WTC11 (cell line): ENCODE measurements at regions not wholly inside any gene's neighbourhood (a gene's known extent, or its start where the extent isn't known, plus 50 kb on each side); places are given as distances from the start of the nearest gene placed in this dataset.

Source experiments
- ATAC-seq: fragments of 200-7000 bp; cut with Tn5 transposase; 2 replicates; pipeline ENCODE4 v1.10.0; 2021; ENCODE audit warnings: mild to moderate bottlenecking, moderate library complexity
- CTCF ChIA-PET: fragments of 300-600 bp; sonication (Branson Sonifier 250); formaldehyde crosslinking; loops from one replicate; lab custom pipeline; 2021; ENCODE audit warnings: antibody characterized with exemption; lab: Charles Lee
- POLR2A ChIA-PET: fragments of 350-600 bp; sonication (Branson Sonifier 250); formaldehyde crosslinking; loops from one replicate; lab custom pipeline; 2021; ENCODE audit warnings: antibody characterized with exemption; lab: Charles Lee
- DNase-seq: peaks from one replicate; pipeline ENCODE4 v3.0.0; 2021; ENCODE audit warnings: low spot score
- H3K27ac Mint-ChIP-seq: 2 replicates; pipeline ENCODE4 v1.8.0; 2021; ENCODE audit warnings: mixed read lengths
- H3K27me3 Mint-ChIP-seq: 2 replicates; pipeline ENCODE4 v1.8.0; 2021; ENCODE audit warnings: low read depth, mild to moderate bottlenecking, moderate library complexity, mixed read lengths
- H3K36me3 Mint-ChIP-seq: 2 replicates; pipeline ENCODE4 v1.8.0; 2021; ENCODE audit warnings: mixed read lengths
- H3K4me1 Mint-ChIP-seq: 2 replicates; pipeline ENCODE4 v1.8.0; 2022; ENCODE audit warnings: mixed read lengths
- H3K4me3 Mint-ChIP-seq: 2 replicates; pipeline ENCODE4 v1.8.0; 2021; ENCODE audit warnings: mild to moderate bottlenecking, moderate library complexity, mixed read lengths
- H3K9me3 Mint-ChIP-seq: 2 replicates; pipeline ENCODE4 v1.8.0; 2021; ENCODE audit warnings: mixed read lengths
- AFF4 ChIP-seq: sonication (generic); formaldehyde crosslinking; IDR thresholded peaks from 2 replicates; pipeline ENCODE4 v1.8.1; 2023; ENCODE audit warnings: mild to moderate bottlenecking, missing genetic modification reagents, borderline replicate concordance
- CREB1 ChIP-seq: sonication (generic); formaldehyde crosslinking; IDR thresholded peaks from 2 replicates; pipeline ENCODE4 v1.8.0; 2023; ENCODE audit warnings: mild to moderate bottlenecking, missing genetic modification reagents
- E2F4 ChIP-seq: sonication (generic); formaldehyde crosslinking; IDR thresholded peaks from 2 replicates; pipeline ENCODE4 v1.8.1; 2022; ENCODE audit warnings: low read depth, mild to moderate bottlenecking, moderate library complexity, missing genetic modification reagents, borderline replicate concordance
- EMX1 ChIP-seq: fragments of 250-450 bp; sonication (Bioruptor Pico); IDR thresholded peaks from 2 replicates; pipeline ENCODE4 v1.8.0; 2021; ENCODE audit warnings: mild to moderate bottlenecking
- ETV6 ChIP-seq: sonication (generic); formaldehyde crosslinking; IDR thresholded peaks from 2 replicates; pipeline ENCODE4 v1.8.1; 2022; ENCODE audit warnings: mild to moderate bottlenecking, missing genetic modification reagents
- FOXK1 ChIP-seq: sonication (generic); formaldehyde crosslinking; IDR thresholded peaks from 2 replicates; pipeline ENCODE4 v1.8.0; 2022; ENCODE audit warnings: mild to moderate bottlenecking, moderate library complexity, missing genetic modification reagents
- GABPB1 ChIP-seq: sonication (generic); formaldehyde crosslinking; IDR thresholded peaks from 2 replicates; pipeline ENCODE4 v1.8.1; 2023; ENCODE audit warnings: mild to moderate bottlenecking, missing genetic modification reagents
- HMGA2 ChIP-seq: fragments of 250-450 bp; sonication (Bioruptor Pico); IDR thresholded peaks from 2 replicates; pipeline ENCODE4 v1.4.0; 2021; ENCODE audit warnings: mild to moderate bottlenecking, moderate library complexity
- HMGXB4 ChIP-seq: sonication (generic); formaldehyde crosslinking; IDR thresholded peaks from 2 replicates; pipeline ENCODE4 v1.8.1; 2023; ENCODE audit warnings: mild to moderate bottlenecking, moderate library complexity, missing genetic modification reagents
- JUN ChIP-seq: sonication (generic); formaldehyde crosslinking; IDR thresholded peaks from 2 replicates; pipeline ENCODE4 v1.8.0; 2023; ENCODE audit warnings: mild to moderate bottlenecking, missing genetic modification reagents
- KAT7 ChIP-seq: sonication (generic); formaldehyde crosslinking; IDR thresholded peaks from 2 replicates; pipeline ENCODE4 v1.8.1; 2023; ENCODE audit warnings: missing genetic modification reagents, mild to moderate bottlenecking, borderline replicate concordance
- MXD4 ChIP-seq: fragments of 250-450 bp; sonication (Bioruptor Pico); IDR thresholded peaks from 2 replicates; pipeline ENCODE4 v1.8.0; 2021; ENCODE audit warnings: mild to moderate bottlenecking, moderate library complexity, borderline replicate concordance
- MYBL2 ChIP-seq: sonication (generic); formaldehyde crosslinking; IDR thresholded peaks from 2 replicates; pipeline ENCODE4 v1.8.1; 2023; ENCODE audit warnings: mild to moderate bottlenecking, moderate library complexity, missing genetic modification reagents
- NFATC4 ChIP-seq: fragments of 250-450 bp; sonication (Bioruptor Pico); IDR thresholded peaks from 2 replicates; pipeline ENCODE4 v1.9.0; 2021; ENCODE audit warnings: mild to moderate bottlenecking
- NFYB ChIP-seq: sonication (generic); formaldehyde crosslinking; conservative IDR thresholded peaks from 2 replicates; pipeline ENCODE4 v1.8.0; 2022; ENCODE audit warnings: low read depth, missing genetic modification reagents
- NR1H2 ChIP-seq: sonication (generic); formaldehyde crosslinking; IDR thresholded peaks from 2 replicates; pipeline ENCODE4 v1.9.0; 2021; ENCODE audit warnings: mild to moderate bottlenecking, moderate library complexity, missing genetic modification reagents
- NR2C2 ChIP-seq: sonication (generic); formaldehyde crosslinking; IDR thresholded peaks from 2 replicates; pipeline ENCODE4 v1.8.0; 2022; ENCODE audit warnings: mild to moderate bottlenecking, missing genetic modification reagents
- OVOL2 ChIP-seq: fragments of 250-450 bp; sonication (Bioruptor Pico); IDR thresholded peaks from 2 replicates; pipeline ENCODE4 v1.9.0; 2021; ENCODE audit warnings: mild to moderate bottlenecking, borderline replicate concordance
- PRDM15 ChIP-seq: sonication (generic); formaldehyde crosslinking; IDR thresholded peaks from 2 replicates; pipeline ENCODE4 v1.8.0; 2022; ENCODE audit warnings: missing genetic modification reagents
- RORB ChIP-seq: fragments of 250-450 bp; sonication (Bioruptor Pico); IDR thresholded peaks from 2 replicates; pipeline ENCODE4 v1.9.0; 2021; ENCODE audit warnings: mild to moderate bottlenecking
- SMAD4 ChIP-seq: sonication (generic); formaldehyde crosslinking; IDR thresholded peaks from 2 replicates; pipeline ENCODE4 v1.8.0; 2022; ENCODE audit warnings: mild to moderate bottlenecking, missing genetic modification reagents
- SP1 ChIP-seq: sonication (generic); formaldehyde crosslinking; conservative IDR thresholded peaks from 2 replicates; pipeline ENCODE4 v1.8.1; 2022; ENCODE audit warnings: missing genetic modification reagents
- TCF7 ChIP-seq: sonication (generic); formaldehyde crosslinking; IDR thresholded peaks from 2 replicates; pipeline ENCODE4 v1.8.0; 2022; ENCODE audit warnings: mild to moderate bottlenecking, low read depth, missing genetic modification reagents, moderate library complexity
- USF1 ChIP-seq: sonication (generic); formaldehyde crosslinking; IDR thresholded peaks from 2 replicates; pipeline ENCODE4 v1.8.0; 2022; ENCODE audit warnings: mild to moderate bottlenecking, missing genetic modification reagents
- ZBTB43 ChIP-seq: sonication (generic); formaldehyde crosslinking; IDR thresholded peaks from 2 replicates; pipeline ENCODE4 v1.8.1; 2023; ENCODE audit warnings: mild to moderate bottlenecking, missing genetic modification reagents
- ZNF219 ChIP-seq: sonication (generic); formaldehyde crosslinking; IDR thresholded peaks from 2 replicates; pipeline ENCODE4 v1.8.0; 2023; ENCODE audit warnings: missing genetic modification reagents, mild to moderate bottlenecking, borderline replicate concordance

GRCh38 chr6:164807125-164807524, 502.3 kb downstream of the C6orf118 start (continued):
- TF ChIP-seq MXD4 (no peak), GABPB1 (CRISPR knock-in tag) (no peak), E2F4 (no peak), EMX1 (CRISPR knock-in tag) (no peak), ZBTB43 (CRISPR knock-in tag) (no peak), PRDM15 (CRISPR knock-in tag) (no peak), NR2C2 (CRISPR knock-in tag) (no peak), TCF7 (CRISPR knock-in tag) (no peak), CREB1 (CRISPR knock-in tag) (no peak)

GRCh38 chr6:164795056-164795815, 514.2 kb downstream of the C6orf118 start:
- no peak overlapping the region for H3K4me3 Mint-ChIP-seq
- H3K27ac Mint-ChIP-seq, result no peak overlapping the region
- no peaks in the 10 kb centered on the region for H3K36me3 Mint-ChIP-seq
- ATAC-seq, result no peak
- H3K4me1 Mint-ChIP-seq, result no peaks in the 10 kb centered on the region
- CTCF ChIA-PET, result no interaction called here
- POLR2A ChIA-PET, result no interaction called here
- no peaks in the 10 kb centered on the region for H3K27me3 Mint-ChIP-seq
- peaks cover 17% of the 10 kb centered on the region for H3K9me3 Mint-ChIP-seq
- no peak for DNase-seq
- TF ChIP-seq SMAD4 (no peak), HMGXB4 (CRISPR knock-in tag) (no peak), ETV6 (CRISPR knock-in tag) (no peak), HMGA2 (CRISPR knock-in tag) (no peak), MYBL2 (CRISPR knock-in tag) (no peak), KAT7 (CRISPR knock-in tag) (no peak), USF1 (CRISPR knock-in tag) (no peak), ZNF219 (no peak), NFATC4 (CRISPR knock-in tag) (no peak), NFYB (CRISPR knock-in tag) (no peak), NR1H2 (CRISPR knock-in tag) (no peak), JUN (no peak), SP1 (CRISPR knock-in tag) (no peak), AFF4 (CRISPR knock-in tag) (no peak), RORB (CRISPR knock-in tag) (no peak), FOXK1 (no peak), OVOL2 (CRISPR knock-in tag) (no peak)
